ENCODE measurements at regions not wholly inside any gene's neighbourhood (a gene's known extent, or its start where the extent isn't known, plus 50 kb on each side); places are given as distances from the start of the nearest gene placed in this dataset.
A peak's percentile ranks its signal among the peaks of the same experiment; 100 is the strongest.

DNA sequence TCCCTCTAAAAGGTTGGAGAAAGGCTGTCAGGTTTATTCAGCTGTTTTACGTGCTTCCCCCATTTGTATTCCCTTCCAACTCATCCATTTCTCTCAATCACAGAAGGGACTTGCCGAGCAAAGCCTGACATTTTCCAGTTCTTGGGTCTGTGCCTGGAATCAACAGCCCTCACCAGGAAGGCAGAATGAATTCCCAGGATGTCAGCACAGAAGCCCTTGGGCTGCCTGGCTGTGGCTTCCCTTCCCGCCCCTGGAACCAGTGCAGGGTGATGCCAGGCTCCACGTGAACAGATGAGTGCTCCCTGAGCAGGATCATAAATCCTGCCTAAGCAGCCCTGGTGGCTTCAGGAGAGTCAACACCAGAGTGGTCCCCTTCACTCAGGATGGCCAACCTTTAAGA, 86.1 kb upstream of the CD83 start:
- no peak for DNase-seq (ENCODE audit: low read depth in 4 of 4, low spot score in 3 of 4)

DNA sequence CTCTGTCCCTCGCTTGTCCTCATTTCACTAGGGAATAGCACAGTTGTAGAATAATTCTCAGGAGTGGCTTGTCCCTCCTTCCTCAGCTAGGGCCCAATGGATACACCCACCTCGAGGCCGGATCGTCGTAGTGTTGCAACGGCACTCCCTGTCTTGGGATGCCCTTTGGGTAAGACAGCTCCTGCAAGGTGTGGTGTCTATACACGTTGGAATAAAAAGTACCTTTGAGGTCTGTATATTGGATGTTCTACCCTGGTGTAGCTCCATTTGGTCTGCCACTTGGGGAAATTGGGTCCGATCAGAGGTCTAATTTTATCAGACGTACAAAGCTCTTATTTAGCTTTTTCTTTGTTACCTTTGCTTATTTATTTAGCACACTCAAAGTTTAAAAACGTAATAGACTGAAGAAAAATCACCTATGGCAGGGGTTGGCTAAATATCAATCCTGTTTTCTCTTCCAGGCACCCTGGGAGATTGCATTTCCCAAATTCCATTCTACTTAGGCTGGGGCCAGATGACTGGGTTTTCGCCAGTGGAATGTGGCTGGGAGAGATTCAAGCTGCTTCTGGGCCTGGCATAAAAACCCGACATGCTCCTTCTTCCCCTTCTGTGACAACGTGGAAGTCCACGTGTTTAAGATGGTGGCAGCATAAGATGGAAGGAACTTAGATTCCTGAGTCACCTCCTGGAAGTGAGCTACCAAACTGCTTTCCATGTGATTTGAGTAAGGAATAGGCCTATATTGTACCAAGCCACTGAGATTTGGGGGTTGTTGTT, 82.3 kb upstream of the CD83 start:
- no peak for DNase-seq (ENCODE audit: low read depth in 4 of 4, low spot score in 3 of 4)

DNA sequence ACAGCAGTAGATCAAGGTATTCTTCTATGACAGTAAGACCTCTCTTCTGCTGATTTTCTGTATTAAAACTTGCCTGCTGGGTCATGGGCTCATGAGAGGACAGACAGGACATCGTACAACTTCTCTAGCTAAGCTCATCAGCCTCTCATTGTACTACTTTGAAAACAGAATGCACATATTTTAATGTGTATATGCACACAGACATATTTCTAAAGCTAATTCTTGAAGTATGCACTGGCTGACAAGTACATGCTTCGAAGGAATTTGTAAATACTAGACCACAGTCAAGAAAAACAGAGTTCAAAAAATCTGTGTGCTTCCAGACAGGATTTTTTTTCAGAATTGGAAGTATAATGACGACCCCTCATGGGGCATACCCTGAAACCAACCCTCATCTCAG, 81.7 kb upstream of the CD83 start:
- no peak for DNase-seq (ENCODE audit: low read depth in 4 of 4, low spot score in 3 of 4)

DNA sequence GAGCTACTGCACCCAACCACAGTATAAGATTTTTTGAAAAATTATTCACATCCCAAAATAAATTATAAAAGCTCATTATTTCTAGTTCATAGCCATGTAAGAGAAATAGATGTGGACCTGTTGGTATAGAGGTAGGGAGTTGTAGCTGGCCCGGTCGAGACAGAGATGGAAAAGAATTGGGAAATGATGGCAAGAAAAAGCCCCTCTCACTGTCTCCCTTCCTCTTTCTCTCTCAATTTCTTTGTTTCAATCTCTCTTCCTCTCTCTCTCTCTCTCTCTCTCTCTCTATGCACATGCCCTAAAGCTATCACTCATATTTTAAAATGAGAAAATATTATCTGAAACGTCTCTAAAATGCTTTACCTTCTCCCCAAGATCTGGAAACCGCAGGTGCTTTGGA, 80.7 kb upstream of the CD83 start:
- DNase-seq (ENCODE audit: low read depth in 4 of 4, low spot score in 3 of 4): no peak

DNA sequence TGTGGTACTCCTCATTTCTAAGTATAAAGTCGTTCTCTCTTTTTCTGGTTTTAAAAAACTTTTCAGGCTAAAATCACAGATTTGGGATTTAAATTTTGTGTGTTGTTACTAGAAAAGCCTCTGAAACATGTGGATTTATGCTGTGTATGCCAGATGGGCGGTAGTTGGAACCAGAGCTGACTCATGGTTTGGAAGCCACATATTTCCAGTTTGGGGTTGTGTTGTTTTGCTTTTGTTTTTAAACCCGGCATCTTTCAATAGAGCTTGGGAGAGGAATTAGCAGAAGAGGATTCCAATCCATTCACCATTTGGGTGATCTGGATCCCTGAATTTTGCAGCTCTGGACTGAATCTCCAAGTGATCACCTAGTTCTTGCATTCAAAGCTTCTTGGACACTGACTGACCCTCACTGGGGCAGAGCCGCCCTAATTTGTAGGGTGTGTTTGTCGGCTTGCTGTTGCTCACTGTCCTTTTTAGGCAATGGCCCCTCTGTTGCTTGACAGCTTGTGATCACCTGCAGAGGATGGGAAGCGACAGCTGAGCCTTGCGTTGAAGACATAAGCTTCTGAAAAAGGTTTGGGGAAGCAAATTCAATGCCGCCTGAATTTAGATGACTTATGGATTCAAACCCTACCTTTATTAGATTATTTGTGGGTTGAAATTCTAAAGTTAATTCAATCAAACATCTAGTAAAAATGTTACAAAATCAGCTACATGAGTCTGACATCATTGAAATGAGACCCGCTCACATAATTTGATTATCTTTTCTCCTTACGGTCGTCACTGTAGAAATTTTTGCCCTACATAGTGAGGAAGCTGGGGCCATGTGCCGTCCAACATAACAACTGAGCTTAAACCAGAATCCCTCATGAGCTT, 79.9 kb upstream of the CD83 start:
- no peak for DNase-seq (ENCODE audit: low read depth in 4 of 4, low spot score in 3 of 4)

DNA sequence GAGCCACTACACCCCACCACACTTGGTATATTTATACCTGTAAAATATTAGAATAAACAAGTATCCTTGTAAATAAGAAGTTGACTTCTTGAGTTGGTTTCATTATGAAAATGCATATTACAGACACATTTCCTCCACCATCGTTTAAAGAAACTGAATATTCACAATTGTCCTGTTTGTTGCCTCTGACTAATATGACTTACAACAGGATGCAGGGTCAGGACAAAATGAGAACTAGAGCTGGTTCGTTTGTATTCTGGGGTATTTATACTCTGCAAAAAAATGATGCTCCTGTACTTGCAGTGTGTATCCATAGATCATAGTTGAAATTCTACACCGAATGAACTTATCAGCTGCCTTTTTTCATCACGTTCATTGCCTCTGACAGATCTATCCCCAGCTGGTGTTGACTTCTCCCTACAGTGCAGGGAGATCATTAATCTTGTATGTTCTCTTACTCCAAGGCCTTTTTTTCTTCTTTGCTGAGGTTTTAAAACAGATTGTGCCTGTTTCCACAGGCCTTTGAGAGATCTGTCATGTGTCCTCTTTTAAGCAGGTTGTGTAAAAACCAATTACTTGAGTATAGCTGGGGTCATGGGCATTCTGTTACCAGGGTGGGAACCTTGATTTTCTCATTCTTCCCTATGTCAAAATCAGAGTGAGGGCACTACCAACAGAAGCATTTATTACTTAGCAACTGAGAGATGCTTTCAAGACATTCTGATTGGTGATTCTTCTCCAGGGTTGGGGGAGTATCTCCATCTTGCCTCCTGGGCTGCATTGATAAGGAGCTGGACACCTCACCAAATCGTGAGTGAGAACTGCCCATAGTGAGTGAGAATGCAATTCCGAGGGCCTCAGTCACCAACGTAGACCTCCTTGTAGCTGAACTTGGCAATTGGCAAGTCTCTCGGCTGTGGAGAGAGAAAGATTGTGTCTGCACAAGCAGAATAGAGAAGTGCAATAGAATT, 78.8 kb upstream of the CD83 start:
- DNase-seq (ENCODE audit: low read depth in 4 of 4, low spot score in 3 of 4): peak in 3 of 4 donors; percentile 8 to 21 (median 10)

DNA sequence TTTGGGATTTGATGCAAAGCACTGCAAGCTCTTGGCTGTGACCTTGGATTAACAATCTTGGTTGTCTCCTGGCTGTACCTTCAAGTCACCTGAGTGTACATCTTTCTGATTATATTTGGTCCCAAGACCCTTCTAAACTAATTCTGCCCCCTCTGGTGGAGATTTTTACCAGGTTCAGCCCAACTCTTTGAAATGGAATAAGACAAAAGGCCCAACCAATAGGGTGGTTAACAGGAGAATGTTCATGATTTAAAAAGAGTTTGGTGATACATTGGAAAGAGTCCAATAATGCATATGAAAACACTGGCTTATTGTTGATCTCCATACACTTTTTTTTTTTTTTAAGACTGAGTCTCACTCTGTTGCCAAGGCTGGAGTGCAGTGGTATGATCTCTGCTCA, 77.5 kb upstream of the CD83 start:
- DNase-seq (ENCODE audit: low read depth in 4 of 4, low spot score in 3 of 4): no peak

DNA sequence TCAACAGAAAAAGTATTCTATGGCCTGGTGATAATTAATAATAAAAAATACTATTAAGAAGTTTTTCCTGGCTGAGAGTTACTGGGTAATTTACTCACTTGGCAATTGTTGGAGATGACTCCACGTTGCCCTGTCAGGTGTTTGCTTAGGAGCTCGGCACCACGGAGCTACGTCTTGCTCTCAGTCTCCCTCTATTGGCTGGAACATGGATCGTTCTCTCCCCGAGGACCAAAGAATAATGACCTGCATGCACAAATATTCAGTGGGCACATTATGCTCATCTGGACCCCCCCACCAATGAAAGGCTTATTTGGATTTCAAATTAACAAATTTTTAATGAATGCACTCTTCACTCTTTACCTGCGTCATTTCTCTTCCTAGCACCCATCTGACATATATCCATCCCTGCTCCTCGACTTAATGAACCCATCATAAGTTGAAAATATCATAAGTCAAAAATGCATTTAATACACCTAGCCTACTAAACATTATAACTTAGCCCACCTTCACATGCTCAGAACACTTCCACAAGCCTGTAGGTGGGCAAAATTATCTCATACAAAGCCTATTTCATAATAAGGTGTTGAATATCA, 71.0 kb upstream of the CD83 start:
- DNase-seq (ENCODE audit: low read depth in 4 of 4, low spot score in 3 of 4): no peak

DNA sequence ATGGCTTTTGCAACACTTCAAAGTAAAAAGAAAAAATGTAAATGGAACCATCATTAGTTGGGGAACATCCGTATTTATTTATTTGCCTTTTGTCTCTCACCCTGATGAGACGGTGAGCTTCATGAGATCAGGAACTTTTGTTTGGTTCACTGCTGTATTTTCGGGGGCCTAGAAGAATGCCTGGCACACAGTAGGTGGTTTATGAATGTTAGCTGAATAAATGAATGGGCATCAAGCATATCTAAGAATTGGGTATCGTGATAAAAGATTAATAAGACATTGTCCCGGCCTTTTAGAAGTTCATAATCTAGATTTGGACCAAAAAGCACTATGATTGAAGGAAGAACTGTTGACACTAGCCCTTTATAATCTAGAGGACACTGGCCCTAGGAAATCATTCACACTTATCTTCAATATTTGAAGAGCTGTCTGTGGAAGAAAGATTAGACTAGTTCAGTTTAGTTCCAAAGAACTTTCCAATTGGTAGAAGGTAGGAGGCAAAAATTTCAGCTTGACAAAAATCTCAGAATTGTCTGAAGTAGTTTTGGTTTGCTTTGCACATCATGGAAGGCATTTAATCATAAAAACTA, 70.3 kb upstream of the CD83 start:
- DNase-seq (ENCODE audit: low read depth in 4 of 4, low spot score in 3 of 4): no peak

DNA sequence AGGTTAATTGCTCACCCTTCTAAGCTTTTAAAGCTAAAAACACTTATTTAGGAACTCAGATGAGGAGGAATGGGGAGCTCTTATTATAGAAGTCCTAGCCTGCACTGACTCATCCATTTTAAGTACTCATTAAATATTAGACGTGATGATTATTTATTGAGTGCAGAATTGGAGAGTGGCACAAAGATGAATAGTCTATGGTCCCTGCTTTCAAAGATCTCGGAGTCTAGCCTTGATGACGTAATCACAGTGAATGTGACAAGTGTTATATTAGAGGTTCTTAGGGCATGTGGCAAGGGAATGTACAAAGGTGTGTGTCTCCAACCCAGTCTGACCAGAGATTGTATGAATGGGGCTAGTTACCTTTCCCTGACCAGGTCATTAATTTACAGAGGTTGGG, 68.7 kb upstream of the CD83 start:
- DNase-seq (ENCODE audit: low read depth in 4 of 4, low spot score in 3 of 4): no peak

DNA sequence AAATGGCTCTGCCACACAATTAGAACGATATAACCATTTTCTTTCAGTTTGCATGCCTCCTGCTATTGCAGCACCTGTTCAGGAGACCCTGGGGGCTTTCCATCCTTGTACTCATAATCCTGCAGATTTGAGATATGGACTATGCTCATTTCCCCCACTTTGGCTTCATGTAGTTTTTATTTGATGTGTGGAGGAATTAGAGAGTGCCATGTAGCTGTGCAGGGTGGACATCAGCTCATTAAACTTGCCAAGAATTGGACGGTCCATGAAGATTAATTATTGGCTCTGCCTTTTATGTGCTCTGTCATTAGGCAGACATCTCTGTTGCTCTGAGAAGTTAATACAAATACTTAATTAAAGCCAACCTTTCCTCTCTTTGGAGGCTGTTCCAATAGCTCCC, 66.2 kb upstream of the CD83 start:
- DNase-seq (ENCODE audit: low read depth in 4 of 4, low spot score in 3 of 4): no peak

DNA sequence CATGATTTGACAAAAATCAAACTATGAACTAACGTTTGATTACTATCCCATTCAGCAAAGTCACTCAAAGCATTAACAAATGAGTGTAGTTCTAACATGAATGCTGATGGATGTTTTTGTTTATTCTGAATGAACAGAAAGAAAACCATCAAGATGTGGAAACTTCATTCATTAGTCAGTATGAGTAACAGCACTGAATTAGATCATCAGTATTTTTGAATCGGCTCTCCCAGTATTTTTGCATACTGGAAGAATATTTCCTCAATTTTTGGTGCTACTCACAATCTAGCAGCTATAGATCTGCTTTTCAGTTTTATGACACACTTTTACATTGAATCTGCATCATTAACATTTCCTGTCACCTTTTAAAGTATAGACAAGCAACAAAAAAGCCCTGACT, 63.8 kb upstream of the CD83 start:
- DNase-seq (ENCODE audit: low read depth in 4 of 4, low spot score in 3 of 4): no peak

DNA sequence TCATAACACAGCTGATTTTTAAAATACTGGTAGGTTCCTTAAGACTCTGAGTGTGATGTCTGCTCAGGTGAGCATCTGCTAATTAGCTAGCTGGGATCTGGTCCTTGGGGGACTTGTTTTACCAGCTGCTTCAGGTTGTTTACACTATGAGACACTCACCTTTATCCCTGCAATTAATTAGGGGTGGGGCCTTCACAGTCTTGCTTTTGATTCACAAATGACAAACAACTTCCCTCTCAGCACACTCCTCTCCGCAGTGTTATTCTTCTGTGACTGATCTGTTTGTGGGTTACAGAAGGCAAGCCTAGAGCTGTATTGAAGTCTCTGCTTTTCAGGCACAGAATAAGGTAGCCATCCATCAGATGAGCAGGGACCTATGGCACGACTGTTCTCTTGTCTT, 62.0 kb upstream of the CD83 start:
- DNase-seq (ENCODE audit: low read depth in 4 of 4, low spot score in 3 of 4): no peak

DNA sequence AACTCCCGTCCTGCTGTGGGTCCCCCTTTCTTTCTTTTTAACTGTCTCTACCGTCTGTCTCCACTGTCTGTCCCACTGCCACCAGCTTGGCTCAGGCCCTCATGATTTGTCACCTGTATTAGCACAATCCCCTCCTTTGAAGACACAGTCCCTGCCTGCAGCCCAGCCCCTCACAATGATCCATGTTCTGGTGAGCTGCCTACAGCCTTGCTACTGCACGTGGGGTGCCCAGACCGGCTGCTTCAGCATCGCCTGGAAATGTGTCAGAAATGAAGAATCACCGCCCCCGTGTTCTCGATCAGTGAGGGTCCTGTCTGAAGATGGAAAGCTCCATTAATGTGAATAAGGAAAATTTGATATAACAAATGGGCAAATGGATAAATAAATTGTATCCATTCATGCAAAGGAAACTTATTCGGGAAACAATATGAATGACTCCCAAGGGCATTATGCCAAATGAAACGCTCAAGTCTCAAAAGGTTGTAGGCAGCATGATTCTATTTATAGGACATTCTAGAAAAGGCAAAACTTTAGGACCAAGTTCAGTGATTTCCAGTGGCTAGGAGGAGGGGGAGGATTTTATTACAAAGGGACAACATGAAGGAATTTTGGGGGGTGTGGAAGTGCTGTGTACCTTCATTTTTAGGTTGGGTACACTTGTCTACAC, 59.4 kb upstream of the CD83 start:
- DNase-seq (ENCODE audit: low read depth in 4 of 4, low spot score in 3 of 4): no peak

DNA sequence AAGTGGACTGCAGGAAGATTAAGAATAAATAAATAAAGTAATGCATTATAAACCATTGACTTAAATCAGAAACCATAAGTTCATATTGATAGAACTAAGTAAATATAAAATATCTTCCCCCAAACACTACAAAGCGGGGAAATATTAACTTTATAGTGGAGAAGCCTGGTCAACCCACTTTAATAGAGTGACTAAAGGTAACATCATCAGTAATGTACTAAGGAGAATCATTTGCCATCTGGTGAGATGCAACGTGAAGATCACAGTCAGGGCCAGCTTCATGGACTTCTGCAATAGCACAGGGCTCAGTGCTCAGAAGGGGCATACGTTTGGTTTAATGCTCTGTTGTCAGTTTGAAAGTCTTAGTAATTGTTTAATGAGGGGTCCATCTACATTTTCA, 58.8 kb upstream of the CD83 start:
- no peak for DNase-seq (ENCODE audit: low read depth in 4 of 4, low spot score in 3 of 4)

DNA sequence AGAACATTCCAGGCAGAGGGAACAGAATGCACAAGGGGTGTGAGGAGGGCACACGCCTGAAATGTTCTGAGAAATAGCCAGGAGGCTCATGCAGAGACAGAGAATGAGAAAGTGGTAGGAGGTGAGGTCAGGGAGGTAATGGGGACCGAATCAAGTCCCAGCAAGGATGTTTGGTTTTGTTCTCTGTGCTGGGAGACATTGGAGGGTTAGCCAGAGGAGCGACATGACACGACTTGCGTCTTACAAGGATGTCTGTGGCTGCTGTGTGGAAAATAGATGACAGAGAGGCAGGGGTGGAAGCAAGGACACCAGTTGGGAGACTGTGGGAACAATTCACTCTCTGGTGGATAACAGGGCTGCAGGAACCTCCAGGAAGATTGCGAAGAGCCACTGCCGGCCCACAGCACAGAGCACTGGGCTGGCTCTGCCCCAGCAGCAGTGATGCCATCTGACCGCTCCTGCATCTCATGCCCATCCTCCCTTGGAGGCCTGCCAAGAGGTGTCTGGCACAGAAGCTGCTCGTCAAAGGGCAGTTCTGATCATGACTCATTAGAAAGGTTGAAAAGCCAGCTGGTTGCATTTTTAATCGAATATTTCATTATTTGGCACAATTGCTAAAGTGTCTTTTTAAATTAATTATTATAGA, 57.7 kb upstream of the CD83 start:
- no peak for DNase-seq (ENCODE audit: low read depth in 4 of 4, low spot score in 3 of 4)

DNA sequence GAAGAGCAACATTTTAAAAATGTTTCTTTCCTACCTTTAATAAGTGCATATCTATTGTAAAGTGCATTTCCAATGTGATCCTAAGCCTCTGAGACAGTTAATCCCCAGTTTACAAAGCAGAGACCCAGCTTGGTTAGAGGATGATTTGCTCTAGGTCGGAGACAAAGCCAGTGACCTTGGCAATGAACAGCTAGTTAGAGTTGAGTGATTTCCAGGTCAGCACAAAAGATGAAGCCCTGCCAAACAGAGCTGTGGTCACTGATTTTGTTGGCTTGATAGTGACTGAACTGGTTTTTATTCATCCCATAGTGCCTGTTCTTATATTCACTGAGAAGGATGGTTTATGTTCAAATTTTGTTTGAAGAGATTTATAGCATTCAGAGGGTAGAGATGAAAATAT, 56.6 kb upstream of the CD83 start:
- no peak for DNase-seq (ENCODE audit: low read depth in 4 of 4, low spot score in 3 of 4)

DNA sequence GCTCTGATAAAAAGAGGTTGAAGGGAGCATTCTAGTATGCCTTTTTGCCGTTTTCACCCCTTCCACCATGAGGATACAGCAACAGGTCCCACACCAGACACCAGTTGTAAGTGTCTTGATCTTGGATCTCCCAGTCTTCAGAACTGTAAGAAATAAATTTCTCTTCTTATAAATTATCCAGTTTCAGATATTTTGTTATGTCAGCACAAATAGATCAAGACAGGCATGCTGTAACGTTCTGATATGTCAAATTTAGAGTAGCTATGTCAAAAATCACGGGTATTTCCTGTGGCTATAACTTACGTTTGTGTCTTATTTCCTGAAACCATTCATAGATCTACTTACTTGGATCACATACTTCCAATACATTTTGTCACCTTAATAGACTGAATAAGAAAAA, 55.9 kb upstream of the CD83 start:
- no peak for DNase-seq (ENCODE audit: low read depth in 4 of 4, low spot score in 3 of 4)

DNA sequence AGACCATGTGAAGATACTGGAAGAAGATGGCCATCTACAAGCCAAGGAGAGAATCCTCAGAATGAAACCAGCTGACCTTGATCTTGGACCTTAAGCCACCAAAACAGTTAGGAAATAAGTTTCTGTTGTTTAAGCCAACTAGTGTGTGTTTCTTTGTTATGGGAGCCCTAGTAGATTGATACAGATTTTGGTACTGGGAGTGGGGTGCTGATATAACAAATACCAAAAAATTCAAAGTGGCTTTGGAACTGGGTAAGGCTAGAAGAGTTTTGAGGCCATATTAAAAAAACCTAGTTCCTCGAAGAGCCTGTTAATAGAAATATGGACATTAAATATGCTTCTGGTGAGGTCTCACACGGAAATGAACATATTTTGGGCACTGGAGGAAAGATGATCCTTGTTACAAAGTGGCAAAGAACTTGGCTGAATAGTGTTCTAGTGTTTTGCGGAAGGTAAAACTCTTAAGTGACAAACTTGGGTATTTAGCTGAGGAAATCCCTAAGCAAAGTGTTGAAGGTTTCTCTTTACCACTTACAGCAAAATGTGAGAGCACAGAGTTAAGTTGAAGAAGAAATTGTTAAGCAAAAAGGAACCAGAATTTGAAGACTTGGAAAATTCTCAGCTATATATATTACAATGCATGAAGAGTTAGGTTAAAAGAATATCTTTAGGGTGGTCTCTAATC, 55.1 kb upstream of the CD83 start:
- no peak for DNase-seq (ENCODE audit: low read depth in 4 of 4, low spot score in 3 of 4)
